Activated CD4-positive, alpha-beta memory T cell treated with anti-CD3 and anti-CD28 coated beads, Interleukin-2, amount 10 ng/mL, durations not matched to agents 7 days and 5 days (primary cell): ENCODE measurements at regions not wholly inside any gene's neighbourhood (a gene's known extent, or its start where the extent isn't known, plus 50 kb on each side); places are given as distances from the start of the nearest gene placed in this dataset.

Experiments used
- CTCF ChIA-PET: fragments of 350-600 bp; sonication (Branson Sonifier 250); formaldehyde crosslinking; loops from one replicate; lab custom pipeline; 2021; ENCODE audit warnings: antibody characterized with exemption, inconsistent platforms; lab: Charles Lee
- POLR2A ChIA-PET: fragments of 350-600 bp; sonication (Branson Sonifier 250); formaldehyde crosslinking; loops from one replicate; lab custom pipeline; 2021; ENCODE audit warnings: antibody characterized with exemption; lab: Charles Lee
- DNase-seq: peaks from one replicate; pipeline ENCODE4 v3.0.0-alpha.2; 2020
- H3K27ac Mint-ChIP-seq: one replicate; pipeline ENCODE4 v1.8.0; 2021; ENCODE audit warnings: mild to moderate bottlenecking, mixed read lengths
- H3K27me3 Mint-ChIP-seq: one replicate; pipeline ENCODE4 v1.8.0; 2021; ENCODE audit warnings: mixed read lengths
- H3K36me3 Mint-ChIP-seq: one replicate; pipeline ENCODE4 v1.8.0; 2021; ENCODE audit warnings: low read depth, mixed read lengths
- H3K4me1 Mint-ChIP-seq: one replicate; pipeline ENCODE4 v1.8.0; 2021; ENCODE audit warnings: mixed read lengths
- H3K4me3 Mint-ChIP-seq: one replicate; pipeline ENCODE4 v1.8.0; 2021; ENCODE audit warnings: mild to moderate bottlenecking, mixed read lengths
- H3K9me3 Mint-ChIP-seq: one replicate; pipeline ENCODE4 v1.8.0; 2021; ENCODE audit warnings: mixed read lengths

- H3K27me3 Mint-ChIP-seq: peaks cover 2% of the 10 kb centered on the region
- H3K4me1 Mint-ChIP-seq: peaks cover 11% of the 10 kb centered on the region
- DNase-seq: no peak
- H3K27ac Mint-ChIP-seq: no peak overlapping the region
- H3K9me3 Mint-ChIP-seq: no peaks in the 10 kb centered on the region
- no peaks in the 10 kb centered on the region for H3K36me3 Mint-ChIP-seq
- POLR2A ChIA-PET: no interaction called here
- no peak overlapping the region for H3K4me3 Mint-ChIP-seq
- CTCF ChIA-PET: no interaction called here
Measured at GRCh38 chr2:177056481-177056929, 156.1 kb upstream of the HNRNPA3 start.

GRCh38 chr2:177058747-177059146 is 153.8 kb upstream of the HNRNPA3 start:
- Mint-ChIP-seq H3K27me3 (peaks cover 6% of the 10 kb centered on the region), H3K4me1 (peaks cover 11% of the 10 kb centered on the region), H3K36me3 (no peaks in the 10 kb centered on the region), H3K27ac (no peak overlapping the region), H3K9me3 (no peaks in the 10 kb centered on the region), H3K4me3 (no peak overlapping the region)
- no peak for DNase-seq
- ChIA-PET CTCF (interaction anchor here (0.7 to 0.8 kb wide), 2 partner anchors 89 to 245 kb away, joined by 3 to 4 read pairs; no protein-coding TSS in a partner anchor), POLR2A (no interaction called here)

GRCh38 chr2:177059293-177059692 is 153.3 kb upstream of the HNRNPA3 start:
- H3K27me3 Mint-ChIP-seq: peaks cover 6% of the 10 kb centered on the region
- H3K4me3 Mint-ChIP-seq: no peak overlapping the region
- no peaks in the 10 kb centered on the region for H3K9me3 Mint-ChIP-seq
- ChIA-PET CTCF (interaction anchor here (0.7 to 0.8 kb wide), 2 partner anchors 89 to 246 kb away, joined by 3 to 4 read pairs; no protein-coding TSS in a partner anchor), POLR2A (no interaction called here)
- H3K36me3 Mint-ChIP-seq: no peaks in the 10 kb centered on the region
- peaks cover 11% of the 10 kb centered on the region for H3K4me1 Mint-ChIP-seq
- no peak overlapping the region for H3K27ac Mint-ChIP-seq
- DNase-seq: no peak

GRCh38 chr2:177063331-177063730 is 149.3 kb upstream of the HNRNPA3 start:
- Mint-ChIP-seq H3K27ac (no peak overlapping the region), H3K4me3 (no peak overlapping the region), H3K27me3 (peaks cover 13% of the 10 kb centered on the region), H3K9me3 (no peaks in the 10 kb centered on the region), H3K4me1 (peaks cover 8% of the 10 kb centered on the region), H3K36me3 (no peaks in the 10 kb centered on the region)
- DNase-seq: no peak
- CTCF ChIA-PET: no interaction called here
- POLR2A ChIA-PET: no interaction called here

GRCh38 chr2:177064422-177064821 is 148.2 kb upstream of the HNRNPA3 start:
- H3K4me1 Mint-ChIP-seq: no peaks in the 10 kb centered on the region
- ChIA-PET CTCF (no interaction called here), POLR2A (no interaction called here)
- no peaks in the 10 kb centered on the region for H3K36me3 Mint-ChIP-seq
- H3K27ac Mint-ChIP-seq: no peak overlapping the region
- H3K27me3 Mint-ChIP-seq: peaks cover 16% of the 10 kb centered on the region
- DNase-seq: no peak
- no peak overlapping the region for H3K4me3 Mint-ChIP-seq
- no peaks in the 10 kb centered on the region for H3K9me3 Mint-ChIP-seq

DNA sequence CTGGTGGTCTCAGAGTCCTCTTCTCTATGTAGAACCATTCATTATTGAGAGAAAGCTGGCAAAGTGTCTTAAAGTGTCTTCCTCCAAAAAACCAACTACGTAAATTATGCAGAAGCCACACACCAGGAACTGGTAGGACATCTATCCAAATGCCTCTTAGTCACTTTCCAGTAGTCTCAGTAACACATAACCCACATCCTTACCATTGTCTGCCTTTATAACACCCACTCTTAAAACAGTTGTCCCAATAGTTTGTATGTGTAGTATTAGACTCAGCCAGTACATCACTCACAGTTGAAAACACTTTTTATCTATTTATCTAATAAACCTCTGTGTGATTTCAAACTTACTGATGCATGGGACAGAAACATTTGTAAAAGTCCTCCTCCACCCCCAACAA is 143.6 kb upstream of the HNRNPA3 start:
- no peak overlapping the region for H3K27ac Mint-ChIP-seq
- DNase-seq: no peak
- ChIA-PET POLR2A (no interaction called here), CTCF (no interaction called here)
- no peak overlapping the region for H3K4me3 Mint-ChIP-seq
- H3K4me1 Mint-ChIP-seq: no peaks in the 10 kb centered on the region
- H3K27me3 Mint-ChIP-seq: peaks cover 18% of the 10 kb centered on the region
- H3K9me3 Mint-ChIP-seq: no peaks in the 10 kb centered on the region
- H3K36me3 Mint-ChIP-seq: no peaks in the 10 kb centered on the region

DNA sequence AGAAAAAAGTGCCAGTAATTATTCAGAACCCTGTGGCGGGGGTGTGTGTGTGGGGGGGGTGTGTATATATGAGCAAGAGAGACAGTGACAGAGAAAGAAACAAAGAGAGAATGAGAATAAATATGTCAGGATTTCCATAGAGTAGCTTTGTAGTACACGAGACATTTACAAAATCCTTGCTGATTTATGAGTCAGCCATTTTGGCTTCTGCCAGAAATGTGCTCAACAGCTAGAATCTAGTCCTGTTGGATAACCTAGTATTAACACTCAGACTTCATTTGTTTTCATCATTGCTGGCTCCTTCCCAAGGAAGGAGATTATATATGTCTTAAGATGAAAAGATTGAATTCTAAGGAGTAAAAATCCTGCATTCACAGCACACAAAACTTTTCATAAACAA is 140.5 kb upstream of the HNRNPA3 start:
- no peaks in the 10 kb centered on the region for H3K36me3 Mint-ChIP-seq
- no peak overlapping the region for H3K27ac Mint-ChIP-seq
- H3K4me3 Mint-ChIP-seq: no peak overlapping the region
- no peaks in the 10 kb centered on the region for H3K9me3 Mint-ChIP-seq
- POLR2A ChIA-PET: no interaction called here
- H3K27me3 Mint-ChIP-seq: peaks cover 18% of the 10 kb centered on the region
- CTCF ChIA-PET: interaction anchor here (0.6 to 0.8 kb wide), 3 partner anchors 30 to 109 kb away, joined by 3 to 4 read pairs (median 3); no protein-coding TSS in a partner anchor
- DNase-seq: no peak
- H3K4me1 Mint-ChIP-seq: no peaks in the 10 kb centered on the region

DNA sequence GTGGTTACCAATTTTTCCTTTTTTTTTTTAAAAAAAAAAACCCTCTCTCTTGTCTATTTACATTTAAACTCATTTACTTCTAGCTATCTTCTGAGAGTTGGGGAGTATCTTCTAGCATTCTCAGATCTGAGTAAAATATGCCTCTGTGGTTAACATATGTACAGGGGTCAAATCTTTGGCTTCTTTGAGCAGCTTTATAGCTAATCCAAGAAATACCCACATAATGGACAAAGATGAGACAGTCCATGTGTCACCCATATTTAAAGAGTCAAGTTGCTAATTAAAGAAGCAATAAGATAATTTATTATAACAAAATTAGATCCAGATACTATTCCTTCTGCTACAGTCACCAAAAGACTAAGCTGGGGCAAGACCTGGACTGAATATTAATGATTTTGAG is 139.0 kb upstream of the HNRNPA3 start:
- no peak overlapping the region for H3K4me3 Mint-ChIP-seq
- H3K4me1 Mint-ChIP-seq: no peaks in the 10 kb centered on the region
- peaks cover 13% of the 10 kb centered on the region for H3K27me3 Mint-ChIP-seq
- ChIA-PET CTCF (no interaction called here), POLR2A (no interaction called here)
- DNase-seq: no peak
- no peaks in the 10 kb centered on the region for H3K9me3 Mint-ChIP-seq
- no peak overlapping the region for H3K27ac Mint-ChIP-seq
- H3K36me3 Mint-ChIP-seq: no peaks in the 10 kb centered on the region

- H3K36me3 Mint-ChIP-seq: no peaks in the 10 kb centered on the region
- no peak overlapping the region for H3K4me3 Mint-ChIP-seq
- H3K27ac Mint-ChIP-seq: no peak overlapping the region
- H3K27me3 Mint-ChIP-seq: peaks cover 15% of the 10 kb centered on the region
- CTCF ChIA-PET: no interaction called here
- DNase-seq: no peak
- no peaks in the 10 kb centered on the region for H3K4me1 Mint-ChIP-seq
- POLR2A ChIA-PET: no interaction called here
- no peaks in the 10 kb centered on the region for H3K9me3 Mint-ChIP-seq
Measured at GRCh38 chr2:177074099-177074710, 138.4 kb upstream of the HNRNPA3 start.

GRCh38 chr2:177075254-177075653 is 137.3 kb upstream of the HNRNPA3 start:
- CTCF ChIA-PET: no interaction called here
- no peaks in the 10 kb centered on the region for H3K36me3 Mint-ChIP-seq

GRCh38 chr2:177076636-177077179 is 135.9 kb upstream of the HNRNPA3 start:
- Mint-ChIP-seq H3K27ac (no peak overlapping the region), H3K27me3 (peaks cover 15% of the 10 kb centered on the region), H3K9me3 (no peaks in the 10 kb centered on the region), H3K4me3 (no peak overlapping the region), H3K36me3 (no peaks in the 10 kb centered on the region), H3K4me1 (no peaks in the 10 kb centered on the region)
- CTCF ChIA-PET: no interaction called here
- POLR2A ChIA-PET: no interaction called here
- no peak for DNase-seq

More at GRCh38 chr2:177075254-177075653, 137.3 kb upstream of the HNRNPA3 start:
- H3K27me3 Mint-ChIP-seq: peaks cover 19% of the 10 kb centered on the region
- H3K9me3 Mint-ChIP-seq: no peaks in the 10 kb centered on the region
- H3K27ac Mint-ChIP-seq: no peak overlapping the region
- no peaks in the 10 kb centered on the region for H3K4me1 Mint-ChIP-seq
- DNase-seq: no peak
- POLR2A ChIA-PET: no interaction called here
- H3K4me3 Mint-ChIP-seq: no peak overlapping the region

DNA sequence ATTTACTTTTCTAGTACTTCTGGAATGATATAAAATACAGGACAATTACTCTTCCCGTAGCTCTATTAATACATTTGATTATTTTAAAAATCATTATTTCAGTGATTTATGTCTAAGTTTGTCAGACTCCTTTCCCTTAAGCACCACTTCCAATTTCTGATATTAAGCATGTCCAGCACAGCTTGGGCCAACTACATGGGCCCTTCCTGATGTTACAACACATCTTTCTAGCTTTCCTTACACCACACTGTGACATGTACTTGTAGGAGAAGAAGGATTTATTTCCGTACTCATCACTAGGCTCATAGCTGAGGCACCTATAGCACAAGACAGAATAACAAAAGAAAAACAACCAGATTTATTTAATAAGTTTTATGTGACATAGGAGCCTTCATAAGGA is 134.8 kb upstream of the HNRNPA3 start:
- Mint-ChIP-seq H3K27me3 (peaks cover 15% of the 10 kb centered on the region), H3K36me3 (no peaks in the 10 kb centered on the region), H3K27ac (no peak overlapping the region), H3K9me3 (no peaks in the 10 kb centered on the region), H3K4me3 (no peak overlapping the region), H3K4me1 (no peaks in the 10 kb centered on the region)
- ChIA-PET CTCF (no interaction called here), POLR2A (no interaction called here)
- no peak for DNase-seq

- H3K4me3 Mint-ChIP-seq: no peak overlapping the region
- peaks cover 14% of the 10 kb centered on the region for H3K27me3 Mint-ChIP-seq
- POLR2A ChIA-PET: no interaction called here
Measured at GRCh38 chr2:177078416-177078815, 134.2 kb upstream of the HNRNPA3 start.

DNA sequence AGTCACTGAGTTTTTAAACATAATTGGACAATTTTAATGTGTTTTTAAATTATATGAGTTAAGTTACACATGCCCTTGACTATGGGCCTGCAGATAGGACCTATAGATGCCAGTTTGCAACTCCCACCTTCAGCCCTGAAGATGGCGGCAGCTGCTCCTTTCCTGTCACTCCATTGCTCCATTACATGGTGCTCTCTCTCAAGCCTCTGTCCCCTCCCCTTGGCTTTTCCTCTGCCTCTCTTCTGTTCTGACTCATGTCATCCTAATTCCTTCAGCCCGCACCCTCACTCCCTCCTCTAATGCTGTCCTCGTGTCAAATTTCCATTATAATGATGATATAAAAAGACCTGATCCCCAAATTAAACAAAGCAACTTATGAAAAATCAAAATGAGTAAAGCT is 133.7 kb upstream of the HNRNPA3 start:
- no peaks in the 10 kb centered on the region for H3K36me3 Mint-ChIP-seq
- H3K9me3 Mint-ChIP-seq: no peaks in the 10 kb centered on the region
- no peak overlapping the region for H3K4me3 Mint-ChIP-seq
- no peaks in the 10 kb centered on the region for H3K4me1 Mint-ChIP-seq
- no peak overlapping the region for H3K27ac Mint-ChIP-seq
- POLR2A ChIA-PET: no interaction called here
- DNase-seq: no peak
- H3K27me3 Mint-ChIP-seq: peaks cover 15% of the 10 kb centered on the region
- CTCF ChIA-PET: no interaction called here

More at GRCh38 chr2:177078416-177078815, 134.2 kb upstream of the HNRNPA3 start:
- H3K36me3 Mint-ChIP-seq: no peaks in the 10 kb centered on the region
- no peaks in the 10 kb centered on the region for H3K4me1 Mint-ChIP-seq
- H3K27ac Mint-ChIP-seq: no peak overlapping the region
- no peak for DNase-seq
- H3K9me3 Mint-ChIP-seq: no peaks in the 10 kb centered on the region
- CTCF ChIA-PET: no interaction called here
